22Rv1 (cell line): ENCODE measurements at regions not wholly inside any gene's neighbourhood (a gene's known extent, or its start where the extent isn't known, plus 50 kb on each side); places are given as distances from the start of the nearest gene placed in this dataset.

Source experiments
- CTCF ChIP-seq: fragments of 450-650 bp; IDR thresholded peaks from 2 replicates; pipeline ENCODE4 v1.5.1; 2017; ENCODE audit warnings: mild to moderate bottlenecking
- ZFX ChIP-seq: fragments of 450-650 bp; IDR thresholded peaks from 2 replicates; pipeline ENCODE4 v1.6.1; 2017; ENCODE audit warnings: antibody characterized with exemption, borderline replicate concordance

GRCh38 chr5:104088876-104089778, 526.5 kb upstream of the NUDT12 start:
- TF ChIP-seq CTCF (no peak), ZFX (no peak)
